ENCODE measurements at regions not wholly inside any gene's neighbourhood (a gene's known extent, or its start where the extent isn't known, plus 50 kb on each side); places are given as distances from the start of the nearest gene placed in this dataset.
A peak's percentile ranks its signal among the peaks of the same experiment; 100 is the strongest.

- WGBS: 73% methylated on average over 26 of the region's 26 CpGs
- Histone ChIP-seq H3K4me1 (peaks cover 0 to 33% (median 25%) of the 10 kb centered on the region in 4 donors), H3K36me3 (no peaks in the 10 kb centered on the region), H3K4me3 (peak overlapping the region; percentile 5 to 24 (median 16)), H3K27me3 (no peaks in the 10 kb centered on the region), H3K9me3 (no peaks in the 10 kb centered on the region), H3K27ac (replicated peaks in 1 of 4) (peak overlapping the region; percentile 15 to 63 (median 42))
- TF ChIP-seq POLR2AphosphoS5 (IDR thresholded peaks at IDR 0.05) (no peak), EP300 (IDR thresholded peaks at IDR 0.05) (no peak), POLR2A (IDR thresholded peaks at IDR 0.05; ENCODE audit: low read depth) (no peak), CTCF (IDR thresholded peaks at IDR 0.05) (no peak)
- no peak for DNase-seq (ENCODE audit: extremely low spot score)
- intact Hi-C loops (cut with DNase I): no loop called here
Measured at GRCh38 chr17:77609553-77610517, 348.7 kb upstream of the TNRC6C start.

- no peak for DNase-seq (ENCODE audit: extremely low spot score)
- H3K27ac ChIP-seq (replicated peaks in 1 of 4): peak overlapping the region; percentile 15 to 63 (median 42)
- H3K27me3 ChIP-seq: no peaks in the 10 kb centered on the region
- peak overlapping the region; percentile 5 to 24 (median 16) for H3K4me3 ChIP-seq
- WGBS: 64% methylated on average over 5 of the region's 5 CpGs
- intact Hi-C loops (cut with DNase I): no loop called here
- peaks cover 3 to 36% (median 30%) of the 10 kb centered on the region in 4 donors for H3K4me1 ChIP-seq
- no peaks in the 10 kb centered on the region for H3K9me3 ChIP-seq
- TF ChIP-seq CTCF (IDR thresholded peaks at IDR 0.05) (no peak), EP300 (IDR thresholded peaks at IDR 0.05) (no peak), POLR2A (IDR thresholded peaks at IDR 0.05; ENCODE audit: low read depth) (no peak), POLR2AphosphoS5 (IDR thresholded peaks at IDR 0.05) (no peak)
- H3K36me3 ChIP-seq: no peaks in the 10 kb centered on the region
Measured at GRCh38 chr17:77610518-77610893, 348.0 kb upstream of the TNRC6C start.

GRCh38 chr17:77610972-77611521 lies 347.5 kb upstream of the TNRC6C start:
- no peaks in the 10 kb centered on the region for H3K36me3 ChIP-seq
- TF ChIP-seq CTCF (IDR thresholded peaks at IDR 0.05) (no peak), EP300 (IDR thresholded peaks at IDR 0.05) (no peak), POLR2AphosphoS5 (IDR thresholded peaks at IDR 0.05) (no peak), POLR2A (IDR thresholded peaks at IDR 0.05; ENCODE audit: low read depth) (no peak)
- WGBS: 62% methylated on average over 9 of the region's 9 CpGs
- no peaks in the 10 kb centered on the region for H3K27me3 ChIP-seq
- DNase-seq (ENCODE audit: extremely low spot score): no peak
- H3K27ac ChIP-seq (replicated peaks in 1 of 4): peak overlapping the region; percentile 15 to 63 (median 42)
- H3K9me3 ChIP-seq: no peaks in the 10 kb centered on the region
- H3K4me3 ChIP-seq: no peak overlapping the region
- H3K4me1 ChIP-seq: peaks cover 9 to 41% (median 36%) of the 10 kb centered on the region in 4 donors
- intact Hi-C loops (cut with DNase I): no loop called here

- TF ChIP-seq POLR2AphosphoS5 (IDR thresholded peaks at IDR 0.05) (no peak), CTCF (IDR thresholded peaks at IDR 0.05) (no peak), EP300 (IDR thresholded peaks at IDR 0.05) (no peak), POLR2A (IDR thresholded peaks at IDR 0.05; ENCODE audit: low read depth) (no peak)
- no peak overlapping the region for H3K4me3 ChIP-seq
- DNase-seq (ENCODE audit: extremely low spot score): no peak
- peaks cover 11 to 43% (median 39%) of the 10 kb centered on the region in 4 donors for H3K4me1 ChIP-seq
- no peak overlapping the region for H3K27ac ChIP-seq (replicated peaks in 1 of 4)
- H3K36me3 ChIP-seq: no peaks in the 10 kb centered on the region
- 92% methylated on average over 15 of the region's 16 CpGs for WGBS
- no peaks in the 10 kb centered on the region for H3K27me3 ChIP-seq
- intact Hi-C loops (cut with DNase I): no loop called here
- H3K9me3 ChIP-seq: no peaks in the 10 kb centered on the region
Measured at GRCh38 chr17:77611791-77612502, 346.6 kb upstream of the TNRC6C start.
